Thymus (tissue), 11 donors: ENCODE measurements at regions not wholly inside any gene's neighbourhood (a gene's known extent, or its start where the extent isn't known, plus 50 kb on each side); places are given as distances from the start of the nearest gene placed in this dataset.

ENCODE experiments used
- DNase-seq, 9 donors: peaks; one replicate each; pipeline ENCODE4 v3.0.0-alpha.2; 2013; ENCODE audit warnings: low spot score in 9 of 9, low read depth in 6 of 9, missing footprints in 1 of 9
- H3K27ac ChIP-seq, 2 donors: one replicate each; pipeline ENCODE4 v1.5.1; 2013; ENCODE audit warnings: control low read depth in 1 of 2, low read depth in 1 of 2, low read length in 1 of 2, mild to moderate bottlenecking in 1 of 2, moderate library complexity in 1 of 2
- H3K27me3 ChIP-seq, 2 donors: one replicate each; pipeline ENCODE4 v1.5.1; 2013; ENCODE audit warnings: low read length in 1 of 2; ENCODE audit not compliant: control insufficient read depth in 2 of 2, insufficient read depth in 1 of 2
- H3K36me3 ChIP-seq, 2 donors: one replicate each; pipeline ENCODE4 v1.5.1; 2013; ENCODE audit warnings: low read length in 1 of 2, mild to moderate bottlenecking in 1 of 2, moderate library complexity in 1 of 2; ENCODE audit not compliant: control insufficient read depth in 2 of 2, insufficient read depth in 2 of 2
- H3K4me1 ChIP-seq, 2 donors: one replicate each; pipeline ENCODE4 v1.5.1; 2013; ENCODE audit warnings: low read length in 2 of 2; ENCODE audit not compliant: control insufficient read depth in 2 of 2, insufficient read depth in 2 of 2
- H3K4me3 ChIP-seq, 2 donors: one replicate each; pipeline ENCODE4 v1.5.1; 2013; ENCODE audit warnings: low read length in 2 of 2, control low read depth in 1 of 2, mild to moderate bottlenecking in 1 of 2
- H3K9me3 ChIP-seq, 2 donors: one replicate each; pipeline ENCODE4 v1.5.1; 2013; ENCODE audit warnings: low read length in 1 of 2, mild to moderate bottlenecking in 1 of 2; ENCODE audit not compliant: control insufficient read depth in 2 of 2, insufficient read depth in 1 of 2
- WGBS: extraction: QIAGEN DNeasy Blood & Tissue Kit; methylation state at CpG from one replicate; pipeline ENCODE4 v1.1.7; 2013; 5-methylcytosine and 5-hydroxymethylcytosine counted together
- donor health status: healthy.

- H3K27me3 ChIP-seq, result no peaks in the 10 kb centered on the region
- H3K9me3 ChIP-seq, result no peaks in the 10 kb centered on the region
- WGBS, result 50% methylated on average over 4 of the region's 4 CpGs
- peaks cover 0 to 18% of the 10 kb centered on the region in 2 donors for H3K4me1 ChIP-seq
- H3K36me3 ChIP-seq, result no peaks in the 10 kb centered on the region
- peak in 4 of 9 donors; percentile 13 to 63 (median 27) for DNase-seq
- H3K27ac ChIP-seq, result no peak overlapping the region
- H3K4me3 ChIP-seq, result no peak overlapping the region
These were observed 124.3 kb downstream of the RPLP1 start for GRCh38 chr15:69576948-69577351.

- DNase-seq, result no peak
- 97% methylated on average over 7 of the region's 7 CpGs for WGBS
- no peak overlapping the region for H3K4me3 ChIP-seq
- H3K27ac ChIP-seq, result no peak overlapping the region
- no peaks in the 10 kb centered on the region for H3K36me3 ChIP-seq
- H3K9me3 ChIP-seq, result no peaks in the 10 kb centered on the region
- H3K4me1 ChIP-seq, result peaks cover 0 to 18% of the 10 kb centered on the region in 2 donors
- no peaks in the 10 kb centered on the region for H3K27me3 ChIP-seq
These were observed 124.8 kb downstream of the RPLP1 start for GRCh38 chr15:69577397-69577796.

GRCh38 chr15:69578252-69578651 is 125.6 kb downstream of the RPLP1 start:
- Histone ChIP-seq H3K4me1 (peaks cover 0 to 18% of the 10 kb centered on the region in 2 donors), H3K27me3 (no peaks in the 10 kb centered on the region), H3K27ac (no peak overlapping the region), H3K9me3 (no peaks in the 10 kb centered on the region), H3K4me3 (no peak overlapping the region), H3K36me3 (no peaks in the 10 kb centered on the region)
- DNase-seq, result no peak
- WGBS, result 98% methylated on average over 9 of the region's 9 CpGs

- Histone ChIP-seq H3K4me3 (no peak overlapping the region), H3K36me3 (no peaks in the 10 kb centered on the region), H3K9me3 (no peaks in the 10 kb centered on the region), H3K4me1 (peaks cover 0 to 21% of the 10 kb centered on the region in 2 donors), H3K27ac (no peak overlapping the region), H3K27me3 (no peaks in the 10 kb centered on the region)
- 93% methylated on average over 15 of the region's 15 CpGs for WGBS
- no peak for DNase-seq
These were observed 126.4 kb downstream of the RPLP1 start for GRCh38 chr15:69578787-69579583.

- peaks cover 0 to 21% of the 10 kb centered on the region in 2 donors for H3K4me1 ChIP-seq
- H3K27ac ChIP-seq, result no peak overlapping the region
- H3K36me3 ChIP-seq, result no peaks in the 10 kb centered on the region
- 88% methylated on average over 7 of the region's 7 CpGs for WGBS
- no peaks in the 10 kb centered on the region for H3K27me3 ChIP-seq
- no peak for DNase-seq
- H3K9me3 ChIP-seq, result no peaks in the 10 kb centered on the region
- no peak overlapping the region for H3K4me3 ChIP-seq
These were observed 127.5 kb downstream of the RPLP1 start for GRCh38 chr15:69579950-69580618.

- no peak overlapping the region for H3K4me3 ChIP-seq
- H3K9me3 ChIP-seq, result no peaks in the 10 kb centered on the region
- 9% methylated on average over 3 of the region's 3 CpGs for WGBS
- no peaks in the 10 kb centered on the region for H3K36me3 ChIP-seq
- no peaks in the 10 kb centered on the region for H3K27me3 ChIP-seq
- H3K27ac ChIP-seq, result no peak overlapping the region
- peak in 1 of 9 donors; percentile 21 for DNase-seq
- peaks cover 0 to 6% of the 10 kb centered on the region in 2 donors for H3K4me1 ChIP-seq
These were observed 131.0 kb downstream of the RPLP1 start for GRCh38 chr15:69583626-69584025.

GRCh38 chr15:69585937-69586336 is 133.3 kb downstream of the RPLP1 start:
- peaks cover 0 to 6% of the 10 kb centered on the region in 2 donors for H3K4me1 ChIP-seq
- H3K27ac ChIP-seq, result no peak overlapping the region
- no peak overlapping the region for H3K4me3 ChIP-seq
- H3K27me3 ChIP-seq, result no peaks in the 10 kb centered on the region
- WGBS, result 96% methylated on average over 3 of the region's 3 CpGs
- no peaks in the 10 kb centered on the region for H3K36me3 ChIP-seq
- no peak for DNase-seq
- no peaks in the 10 kb centered on the region for H3K9me3 ChIP-seq

GRCh38 chr15:69586721-69587120 is 134.1 kb downstream of the RPLP1 start:
- whole genome bisulfite sequencing, result 97% methylated on average over 9 of the region's 9 CpGs
- Histone ChIP-seq H3K36me3 (no peaks in the 10 kb centered on the region), H3K27ac (no peak overlapping the region), H3K4me3 (no peak overlapping the region), H3K9me3 (no peaks in the 10 kb centered on the region), H3K27me3 (no peaks in the 10 kb centered on the region), H3K4me1 (peaks cover 0 to 6% of the 10 kb centered on the region in 2 donors)
- DNase-seq, result no peak

- no peak for DNase-seq
- Histone ChIP-seq H3K4me1 (peaks cover 0 to 6% of the 10 kb centered on the region in 2 donors), H3K9me3 (no peaks in the 10 kb centered on the region), H3K27ac (no peak overlapping the region), H3K27me3 (no peaks in the 10 kb centered on the region), H3K4me3 (no peak overlapping the region), H3K36me3 (no peaks in the 10 kb centered on the region)
- WGBS, result 72% methylated on average over 4 of the region's 4 CpGs
These were observed 135.3 kb downstream of the RPLP1 start for GRCh38 chr15:69587723-69588426.
